ENCODE measurements at regions not wholly inside any gene's neighbourhood (a gene's known extent, or its start where the extent isn't known, plus 50 kb on each side); places are given as distances from the start of the nearest gene placed in this dataset.
"Not testable (repeated sequence)": the region's sequence is repeated elsewhere in the genome, so short reads cannot be mapped to it uniquely, and the experiment has no call there.

- no peak for DNase-seq (ENCODE audit: low spot score)
These were observed 201.6 kb downstream of the HNRNPD start for GRCh38 chr4:82172186-82172585.

GRCh38 chr4:82171531-82172155 lies 202.1 kb downstream of the HNRNPD start:
- DNase-seq (ENCODE audit: low spot score), result no peak

GRCh38 chr4:82149750-82150149 lies 224.0 kb downstream of the HNRNPD start:
- DNase-seq (ENCODE audit: low spot score), result no peak

- DNase-seq (ENCODE audit: low spot score), result no peak
These were observed 227.9 kb downstream of the HNRNPD start for GRCh38 chr4:82145850-82146249.

- DNase-seq (ENCODE audit: low spot score), result no peak
These were observed 233.4 kb downstream of the HNRNPD start for GRCh38 chr4:82140422-82140821.

- no peak for DNase-seq (ENCODE audit: low spot score)
These were observed 234.5 kb downstream of the HNRNPD start for GRCh38 chr4:82139287-82139686.

GRCh38 chr4:82138374-82138773 lies 235.4 kb downstream of the HNRNPD start:
- no peak for DNase-seq (ENCODE audit: low spot score)

- DNase-seq (ENCODE audit: low spot score), result no peak
These were observed 237.5 kb downstream of the HNRNPD start for GRCh38 chr4:82136161-82136801.

- no peak for DNase-seq (ENCODE audit: low spot score)
These were observed 245.4 kb downstream of the HNRNPD start for GRCh38 chr4:82128355-82128754.

GRCh38 chr4:82126512-82127040 lies 247.2 kb downstream of the HNRNPD start:
- DNase-seq (ENCODE audit: low spot score), result no peak

GRCh38 chr4:82125787-82126297 lies 247.9 kb downstream of the HNRNPD start:
- no peak for DNase-seq (ENCODE audit: low spot score)

GRCh38 chr4:82124932-82125786 lies 248.6 kb downstream of the HNRNPD start:
- DNase-seq (ENCODE audit: low spot score), result no peak

- DNase-seq (ENCODE audit: low spot score), result no peak
These were observed 249.4 kb downstream of the HNRNPD start for GRCh38 chr4:82124365-82124764.

GRCh38 chr4:82123934-82124333 lies 249.9 kb downstream of the HNRNPD start:
- no peak for DNase-seq (ENCODE audit: low spot score)

- DNase-seq (ENCODE audit: low spot score), result not testable (repeated sequence)
These were observed 258.6 kb downstream of the HNRNPD start for GRCh38 chr4:82115183-82115582.

GRCh38 chr4:82108506-82108905 lies 265.3 kb downstream of the HNRNPD start:
- no peak for DNase-seq (ENCODE audit: low spot score)

GRCh38 chr4:82104578-82104977 lies 269.2 kb downstream of the HNRNPD start:
- no peak for DNase-seq (ENCODE audit: low spot score)

- no peak for DNase-seq (ENCODE audit: low spot score)
These were observed 273.7 kb downstream of the HNRNPD start for GRCh38 chr4:82099928-82100579.

GRCh38 chr4:82097504-82097903 lies 276.3 kb downstream of the HNRNPD start:
- DNase-seq (ENCODE audit: low spot score), result no peak

GRCh38 chr4:82090717-82091116 lies 283.1 kb downstream of the HNRNPD start:
- no peak for DNase-seq (ENCODE audit: low spot score)

GRCh38 chr4:82084747-82085146 lies 289.0 kb downstream of the HNRNPD start:
- no peak for DNase-seq (ENCODE audit: low spot score)

- DNase-seq (ENCODE audit: low spot score), result not testable (repeated sequence)
These were observed 296.3 kb downstream of the HNRNPD start for GRCh38 chr4:82077471-82077995.

Data from GM03348 (cell line).